HL-60 (cell line): ENCODE measurements at regions not wholly inside any gene's neighbourhood (a gene's known extent, or its start where the extent isn't known, plus 50 kb on each side); places are given as distances from the start of the nearest gene placed in this dataset.

Source experiments
- CTCF ChIP-seq: IDR thresholded peaks from one replicate; pipeline ENCODE4 v1.5.1; 2011; ENCODE audit warnings: low read length, control low read depth, inconsistent platforms; ENCODE audit not compliant: insufficient read depth
- GABPA ChIP-seq: IDR thresholded peaks from 2 replicates; pipeline ENCODE4 v1.6.1; 2012; ENCODE audit warnings: low read depth
- REST ChIP-seq: IDR thresholded peaks from 2 replicates; pipeline ENCODE4 v1.6.1; 2012; ENCODE audit warnings: low read depth; ENCODE audit not compliant: insufficient replicate concordance
- SPI1 ChIP-seq: IDR thresholded peaks from 2 replicates; pipeline ENCODE4 v1.6.1; 2012; ENCODE audit warnings: low read depth, mild to moderate bottlenecking, borderline replicate concordance

- no peak for TF ChIP-seq CTCF
- no peak for TF ChIP-seq GABPA
- no peak for TF ChIP-seq REST
- TF ChIP-seq SPI1 = no peak
Measured at GRCh38 chr11:45748801-45749200, 56.1 kb upstream of the SLC35C1 start.
